ENCODE measurements at regions not wholly inside any gene's neighbourhood (a gene's known extent, or its start where the extent isn't known, plus 50 kb on each side); places are given as distances from the start of the nearest gene placed in this dataset.

DNA sequence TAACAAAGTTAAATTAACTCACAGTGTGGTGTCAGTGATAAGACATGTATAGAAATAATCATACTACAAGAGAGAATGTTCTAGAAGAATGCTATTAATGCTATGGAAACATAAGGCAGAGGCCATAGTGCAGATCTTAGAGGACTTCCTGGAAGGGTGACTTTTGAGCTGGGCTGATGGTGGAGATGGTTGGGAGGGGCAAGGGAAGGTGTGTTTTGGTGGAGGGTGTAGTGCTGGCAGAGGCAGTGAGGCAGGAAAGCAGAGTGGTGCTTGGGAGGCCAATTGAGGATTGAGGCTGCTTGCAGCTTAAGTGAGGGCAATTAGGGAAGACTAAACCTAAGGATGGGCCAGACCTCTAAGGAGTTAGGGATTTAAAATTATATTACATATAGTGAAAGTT, 58.5 kb upstream of the FNDC1 start:
- no peak for DNase-seq (ENCODE audit: low spot score)
- TF ChIP-seq, protein P1, sequence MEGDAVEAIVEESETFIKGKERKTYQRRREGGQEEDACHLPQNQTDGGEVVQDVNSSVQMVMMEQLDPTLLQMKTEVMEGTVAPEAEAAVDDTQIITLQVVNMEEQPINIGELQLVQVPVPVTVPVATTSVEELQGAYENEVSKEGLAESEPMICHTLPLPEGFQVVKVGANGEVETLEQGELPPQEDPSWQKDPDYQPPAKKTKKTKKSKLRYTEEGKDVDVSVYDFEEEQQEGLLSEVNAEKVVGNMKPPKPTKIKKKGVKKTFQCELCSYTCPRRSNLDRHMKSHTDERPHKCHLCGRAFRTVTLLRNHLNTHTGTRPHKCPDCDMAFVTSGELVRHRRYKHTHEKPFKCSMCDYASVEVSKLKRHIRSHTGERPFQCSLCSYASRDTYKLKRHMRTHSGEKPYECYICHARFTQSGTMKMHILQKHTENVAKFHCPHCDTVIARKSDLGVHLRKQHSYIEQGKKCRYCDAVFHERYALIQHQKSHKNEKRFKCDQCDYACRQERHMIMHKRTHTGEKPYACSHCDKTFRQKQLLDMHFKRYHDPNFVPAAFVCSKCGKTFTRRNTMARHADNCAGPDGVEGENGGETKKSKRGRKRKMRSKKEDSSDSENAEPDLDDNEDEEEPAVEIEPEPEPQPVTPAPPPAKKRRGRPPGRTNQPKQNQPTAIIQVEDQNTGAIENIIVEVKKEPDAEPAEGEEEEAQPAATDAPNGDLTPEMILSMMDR (IDR thresholded peaks at IDR 0.05; ENCODE audit: extremely low read depth, missing control alignments) = no peak

DNA sequence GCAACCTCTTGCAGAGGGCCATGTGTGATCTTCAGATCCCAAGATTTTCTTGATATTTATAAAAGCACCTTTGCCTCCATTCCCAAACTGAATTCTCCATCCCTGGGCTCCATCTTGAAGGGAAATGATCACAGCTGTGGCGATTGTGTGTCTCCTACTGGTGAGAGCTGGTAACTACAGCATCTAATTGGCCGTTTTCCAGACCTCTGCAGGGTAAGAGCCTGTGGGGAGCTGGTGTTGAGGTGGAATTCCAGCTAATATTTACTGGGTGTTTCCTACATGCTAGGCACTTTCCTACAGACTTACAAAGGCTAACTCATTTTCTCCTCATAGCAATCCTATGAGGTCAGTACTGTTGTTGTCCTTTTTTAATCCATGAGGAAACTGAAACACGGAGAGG, 59.2 kb upstream of the FNDC1 start:
- no peak for DNase-seq (ENCODE audit: low spot score)
- TF ChIP-seq, protein P1 (IDR thresholded peaks at IDR 0.05; ENCODE audit: extremely low read depth, missing control alignments) = peak; percentile 83

DNA sequence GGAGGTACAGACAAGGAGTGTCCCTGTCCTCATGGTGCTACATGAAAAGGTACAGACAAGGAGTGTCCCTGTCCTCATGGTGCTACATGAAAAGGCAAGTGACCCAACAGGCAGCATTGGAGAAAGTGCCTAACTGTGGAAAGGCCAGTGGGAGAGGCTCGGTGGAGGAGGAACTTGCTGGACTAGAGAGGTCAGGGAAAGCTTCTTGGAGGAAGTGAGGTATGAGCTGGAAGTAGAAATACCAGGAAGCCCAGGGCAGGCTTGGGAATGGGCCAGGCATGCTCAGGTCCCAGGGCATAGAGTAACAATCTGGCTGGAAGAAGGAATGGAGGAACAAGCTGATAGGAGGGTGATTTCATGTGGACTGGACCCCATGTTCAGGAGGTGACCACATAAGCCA, 59.8 kb upstream of the FNDC1 start:
- TF ChIP-seq, protein P1 (IDR thresholded peaks at IDR 0.05; ENCODE audit: extremely low read depth, missing control alignments) = no peak
- no peak for DNase-seq (ENCODE audit: low spot score)

DNA sequence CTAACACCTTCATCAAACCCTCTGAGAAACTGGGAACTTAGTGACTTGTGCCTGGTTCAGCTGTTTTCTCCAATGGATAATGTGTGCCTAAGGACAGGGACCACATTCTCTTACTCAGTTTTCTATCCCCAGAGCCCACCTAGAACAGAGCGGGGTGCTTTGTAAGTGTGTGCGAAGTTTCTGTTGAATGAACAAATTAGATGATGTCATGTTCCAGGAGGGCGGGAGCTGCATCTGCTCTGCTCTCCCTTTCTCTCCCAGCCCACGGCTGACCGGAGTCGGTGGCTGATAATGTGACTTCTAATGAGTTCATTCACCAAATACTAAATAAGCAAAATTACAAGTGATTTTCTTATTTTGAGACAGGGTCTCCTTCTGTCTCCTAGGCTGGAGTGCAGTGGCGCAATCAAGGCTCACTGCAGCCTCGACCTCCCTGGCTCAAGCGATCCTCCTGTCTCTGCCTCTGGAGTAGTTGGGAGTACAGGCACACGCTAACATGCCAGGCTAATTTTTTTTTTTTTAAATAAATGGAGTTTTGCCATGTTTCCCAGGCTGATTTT, 60.7 kb upstream of the FNDC1 start:
- no peak for DNase-seq (ENCODE audit: low spot score)
- TF ChIP-seq, protein P1 (IDR thresholded peaks at IDR 0.05; ENCODE audit: extremely low read depth, missing control alignments) = no peak

DNA sequence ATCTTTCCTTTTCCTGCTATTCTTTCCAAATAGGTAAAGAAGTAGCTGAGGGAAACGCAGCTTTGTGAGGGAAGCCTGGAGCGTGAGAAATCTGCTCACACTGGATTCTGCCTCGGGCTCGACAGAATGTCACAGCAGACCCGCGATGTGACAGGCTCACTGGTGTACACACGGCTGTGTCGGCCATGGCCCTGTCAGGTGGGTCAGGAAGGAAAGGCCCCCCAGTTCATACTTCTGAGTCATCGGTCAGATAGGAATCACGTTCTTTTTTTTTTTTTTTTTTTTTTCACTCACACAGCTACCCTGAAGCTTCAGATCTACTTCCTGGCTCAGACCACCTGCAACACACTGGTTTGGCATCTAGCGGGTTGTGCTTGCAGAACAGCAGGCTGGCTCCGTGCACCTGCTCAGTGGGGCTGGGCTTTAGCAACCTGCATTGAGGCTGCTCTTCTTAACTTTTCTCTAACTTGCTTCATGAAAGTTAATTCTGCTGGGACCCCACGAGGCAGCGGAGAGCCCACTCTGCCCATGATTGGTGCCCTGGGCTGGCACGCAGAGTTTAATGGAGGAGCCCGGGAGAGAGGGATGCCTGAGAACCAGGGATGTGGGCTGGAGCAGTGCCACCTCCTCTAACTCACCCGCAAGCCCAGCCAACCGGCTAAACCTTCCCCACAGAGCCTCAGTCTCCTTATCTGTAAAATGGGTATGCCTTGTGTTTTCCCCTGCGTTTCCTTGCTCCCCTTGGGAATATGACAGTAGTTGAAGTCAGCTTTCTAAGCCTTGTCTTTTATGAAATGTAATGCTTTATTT, 61.5 kb upstream of the FNDC1 start:
- no peak for DNase-seq (ENCODE audit: low spot score)
- TF ChIP-seq, protein P1 (IDR thresholded peaks at IDR 0.05; ENCODE audit: extremely low read depth, missing control alignments) = no peak

DNA sequence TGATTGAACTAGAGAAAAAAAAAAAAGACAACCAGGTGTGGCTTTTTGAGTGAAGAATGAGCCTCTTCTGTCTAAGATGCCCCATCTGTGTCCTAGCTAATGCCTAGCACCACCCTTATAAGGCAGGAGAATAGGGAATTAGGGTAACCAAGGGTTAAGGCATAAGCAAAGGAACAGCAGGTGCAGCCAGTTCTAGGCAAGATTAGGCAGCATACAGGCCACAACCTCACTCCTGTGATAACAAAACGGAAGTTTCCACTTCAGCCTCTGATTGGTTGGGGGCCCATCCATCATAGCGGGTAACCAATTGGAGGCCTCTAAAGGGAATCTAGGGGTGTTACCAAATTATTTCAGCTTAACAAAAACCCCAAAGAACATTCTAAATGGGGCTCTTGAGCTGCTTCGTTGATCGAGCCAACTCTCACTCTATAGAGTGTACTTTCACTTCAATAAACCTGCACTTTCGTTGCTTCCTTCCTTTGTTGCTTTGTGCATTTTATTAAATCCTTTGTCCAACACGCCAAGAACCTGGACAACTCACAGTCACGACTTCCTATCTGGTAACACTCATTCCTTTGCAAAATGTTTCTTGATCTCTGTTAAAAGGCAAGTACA, 61.9 kb upstream of the TAGAP start:
- DNase-seq (ENCODE audit: low spot score) = peak; percentile 79
- TF ChIP-seq, protein P1 (IDR thresholded peaks at IDR 0.05; ENCODE audit: extremely low read depth, missing control alignments) = no peak

DNA sequence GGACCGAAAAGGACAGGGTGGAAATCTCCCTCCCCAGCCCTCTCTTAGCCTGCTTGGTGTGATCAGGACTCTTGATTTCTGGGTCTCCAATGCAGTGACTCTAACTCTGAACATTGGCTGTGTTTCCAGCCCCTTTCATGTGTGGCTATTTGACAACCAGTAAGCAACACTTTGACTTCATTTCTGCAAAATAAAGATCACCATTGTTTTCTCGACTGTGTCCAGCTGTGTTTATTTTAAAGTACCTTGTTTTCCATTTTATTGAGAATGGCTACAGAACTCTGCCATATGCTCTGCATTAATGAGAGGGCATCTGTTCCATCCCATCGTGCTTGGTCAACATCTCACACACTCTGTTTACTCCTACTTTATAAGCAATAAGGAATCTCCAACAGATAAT, 60.9 kb upstream of the TAGAP start:
- TF ChIP-seq, protein P1 (IDR thresholded peaks at IDR 0.05; ENCODE audit: extremely low read depth, missing control alignments) = no peak
- DNase-seq (ENCODE audit: low spot score) = no peak

All from GM20000 (cell line).